Panc1 (cell line): ENCODE measurements at regions not wholly inside any gene's neighbourhood (a gene's known extent, or its start where the extent isn't known, plus 50 kb on each side); places are given as distances from the start of the nearest gene placed in this dataset.

Source experiments
- CTCF ChIP-seq: fragments of 450-650 bp; IDR thresholded peaks from 2 replicates; pipeline ENCODE4 v1.5.1; 2017; ENCODE audit warnings: mild to moderate bottlenecking
- POLR2AphosphoS5 ChIP-seq: IDR thresholded peaks from 2 replicates; pipeline ENCODE4 v1.6.1; 2012; ENCODE audit warnings: mild to moderate bottlenecking, low read depth, low read length, moderate library complexity

DNA sequence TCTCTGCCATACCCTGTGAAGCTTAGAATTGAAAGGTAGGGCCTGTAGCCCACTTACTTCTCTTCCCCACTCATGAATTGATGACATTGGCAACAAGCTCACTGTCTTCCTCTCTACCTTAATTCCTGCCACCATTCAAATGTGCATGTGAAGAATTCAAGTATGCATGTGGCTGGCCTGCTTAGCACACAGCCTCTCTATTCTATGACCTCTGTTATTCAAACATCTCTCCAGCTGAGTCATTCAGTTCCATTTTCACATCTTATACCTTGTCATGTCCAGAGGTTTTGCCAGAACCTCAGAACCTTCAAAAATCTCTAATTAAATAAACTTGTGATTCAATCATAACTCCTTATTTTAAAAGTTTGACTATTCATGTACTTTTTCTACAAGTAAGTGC is 114.7 kb upstream of the MAN2A1 start:
- TF ChIP-seq CTCF (no peak), POLR2AphosphoS5 (no peak)
